ENCODE measurements at regions not wholly inside any gene's neighbourhood (a gene's known extent, or its start where the extent isn't known, plus 50 kb on each side); places are given as distances from the start of the nearest gene placed in this dataset.

- TF ChIP-seq POLR2A (IDR thresholded peaks at IDR 0.05): no peak
- TF ChIP-seq CTCF (IDR thresholded peaks at IDR 0.05): peak in 5 of 7 experiments; percentile 71 to 88 (median 84)
- TF ChIP-seq POLR2AphosphoS5 (IDR thresholded peaks at IDR 0.05): no peak
Observed at GRCh38 chr17:79393358-79394052, 217.3 kb downstream of the RBFOX3 start.
